H9 (cell line): ENCODE measurements at regions not wholly inside any gene's neighbourhood (a gene's known extent, or its start where the extent isn't known, plus 50 kb on each side); places are given as distances from the start of the nearest gene placed in this dataset.

Experiments
- DNase-seq: peaks from one replicate; pipeline ENCODE4 v3.0.0-alpha.2; 2017
- H2AFZ ChIP-seq: one replicate; pipeline ENCODE4 v1.6.1; 2013; ENCODE audit warnings: mild to moderate bottlenecking, low read length, control low read depth, moderate library complexity
- H2AK5ac ChIP-seq: 2 replicates; pipeline ENCODE4 v1.6.1; 2013; ENCODE audit warnings: low read length, control low read depth, mixed read lengths; ENCODE audit not compliant: insufficient read length
- H2BK120ac ChIP-seq: one replicate; pipeline ENCODE4 v1.6.1; 2013; ENCODE audit warnings: low read depth, mild to moderate bottlenecking, low read length, control low read depth, inconsistent platforms; ENCODE audit not compliant: poor library complexity, severe bottlenecking
- H2BK12ac ChIP-seq: 2 replicates; pipeline ENCODE4 v1.6.1; 2013; ENCODE audit warnings: low read length, control low read depth, mixed read lengths, low read depth; ENCODE audit not compliant: insufficient read length
- H2BK15ac ChIP-seq: 2 replicates; pipeline ENCODE4 v1.6.1; 2013; ENCODE audit warnings: low read depth, low read length, control low read depth
- H2BK20ac ChIP-seq: one replicate; pipeline ENCODE4 v1.6.1; 2013; ENCODE audit warnings: low read depth, mild to moderate bottlenecking, low read length, control low read depth, inconsistent platforms; ENCODE audit not compliant: poor library complexity, severe bottlenecking
- H2BK5ac ChIP-seq: 2 replicates; pipeline ENCODE4 v1.6.1; 2013; ENCODE audit warnings: low read length, control low read depth, mixed read lengths; ENCODE audit not compliant: insufficient read length
- H3K14ac ChIP-seq: 2 replicates; pipeline ENCODE4 v1.6.1; 2013; ENCODE audit warnings: low read length, control low read depth; ENCODE audit not compliant: insufficient read depth
- H3K18ac ChIP-seq: 2 replicates; pipeline ENCODE4 v1.6.1; 2013; ENCODE audit warnings: low read depth, mild to moderate bottlenecking, mixed read lengths, low read length, control low read depth; ENCODE audit not compliant: insufficient read length
- H3K23ac ChIP-seq: 2 replicates; pipeline ENCODE4 v1.6.1; 2013; ENCODE audit warnings: low read length, control low read depth, mixed read lengths, low read depth; ENCODE audit not compliant: insufficient read length
- H3K23me2 ChIP-seq: 2 replicates; pipeline ENCODE4 v1.6.1; 2013; ENCODE audit warnings: low read depth, mild to moderate bottlenecking, mixed read lengths, low read length, control low read depth; ENCODE audit not compliant: insufficient read length, poor library complexity, severe bottlenecking
- H3K27ac ChIP-seq: 2 replicates; pipeline ENCODE4 v1.5.1; 2013; ENCODE audit warnings: low read length, control low read depth, mixed read lengths, low read depth; ENCODE audit not compliant: insufficient read length
- H3K27me3 ChIP-seq: 2 replicates; pipeline ENCODE4 v1.6.1; 2013; ENCODE audit warnings: low read length, control low read depth, inconsistent platforms; ENCODE audit not compliant: insufficient read depth
- H3K4ac ChIP-seq: 2 replicates; pipeline ENCODE4 v1.6.1; 2013; ENCODE audit warnings: low read depth, mild to moderate bottlenecking, control low read depth, inconsistent platforms, low read length, moderate library complexity
- H3K4me1 ChIP-seq: 2 replicates; pipeline ENCODE4 v1.6.1; 2013; ENCODE audit warnings: low read length, control low read depth, inconsistent platforms; ENCODE audit not compliant: insufficient read depth
- H3K4me2 ChIP-seq: 2 replicates; pipeline ENCODE4 v1.6.1; 2013; ENCODE audit warnings: low read length, control low read depth, mixed read lengths; ENCODE audit not compliant: insufficient read length, insufficient read depth
- H3K56ac ChIP-seq: 2 replicates; pipeline ENCODE4 v1.6.1; 2013; ENCODE audit warnings: low read depth, mild to moderate bottlenecking, mixed read lengths, low read length, control low read depth; ENCODE audit not compliant: insufficient read length
- H3K79me1 ChIP-seq: 2 replicates; pipeline ENCODE4 v1.6.1; 2013; ENCODE audit warnings: low read depth, mild to moderate bottlenecking, moderate library complexity, low read length, control low read depth, inconsistent platforms; ENCODE audit not compliant: insufficient read depth, poor library complexity, severe bottlenecking
- H3K79me2 ChIP-seq: 2 replicates; pipeline ENCODE4 v1.6.1; 2013; ENCODE audit warnings: low read length, control low read depth, inconsistent platforms; ENCODE audit not compliant: insufficient read depth
- H3K9ac ChIP-seq: 2 replicates; pipeline ENCODE4 v1.6.1; 2013; ENCODE audit warnings: low read length, control low read depth, mixed read lengths; ENCODE audit not compliant: insufficient read length; ENCODE audit errors: extremely low read depth
- H3K9me3 ChIP-seq: one replicate; pipeline ENCODE4 v1.6.1; 2013; ENCODE audit warnings: low read depth, low read length, inconsistent platforms; ENCODE audit not compliant: control insufficient read depth
- H3T11ph ChIP-seq: one replicate; pipeline ENCODE4 v1.6.1; 2013; ENCODE audit warnings: mild to moderate bottlenecking, low read length, control low read depth, inconsistent platforms
- H4K20me1 ChIP-seq: one replicate; pipeline ENCODE4 v1.6.1; 2013; ENCODE audit not compliant: control insufficient read depth, insufficient read length, insufficient read depth
- H4K5ac ChIP-seq: 2 replicates; pipeline ENCODE4 v1.6.1; 2013; ENCODE audit warnings: low read depth, mild to moderate bottlenecking, mixed read lengths, low read length, control low read depth; ENCODE audit not compliant: insufficient read length
- H4K8ac ChIP-seq: replicated peaks from 2 replicates; pipeline ENCODE4 v1.6.1; 2013; ENCODE audit warnings: low read length, control low read depth, mixed read lengths, low read depth; ENCODE audit not compliant: insufficient read length
- H4K91ac ChIP-seq: 2 replicates; pipeline ENCODE4 v1.6.1; 2013; ENCODE audit warnings: low read depth, mild to moderate bottlenecking, moderate library complexity, mixed read lengths, low read length, control low read depth; ENCODE audit not compliant: insufficient read length
- H3K27ac Mint-ChIP-seq, 3 experiments: 2 replicates in 2 of 3; 3 replicates in 1 of 3; pipeline ENCODE4 v1.8.0; 2020 to 2021; ENCODE audit warnings: mixed read lengths in 3 of 3, mild to moderate bottlenecking in 1 of 3, moderate library complexity in 1 of 3
- H3K27me3 Mint-ChIP-seq: 2 replicates; pipeline ENCODE4 v1.8.0; 2021; ENCODE audit warnings: low read depth, mild to moderate bottlenecking, moderate library complexity, mixed read lengths
- H3K36me3 Mint-ChIP-seq, 3 experiments: 2 replicates in 2 of 3; 3 replicates in 1 of 3; pipeline ENCODE4 v1.8.0; 2020 to 2021; ENCODE audit warnings: low read depth in 3 of 3, mixed read lengths in 3 of 3; ENCODE audit not compliant: insufficient read depth in 1 of 3
- H3K4me1 Mint-ChIP-seq, 2 experiments: 2 replicates each; pipeline ENCODE4 v1.8.0; 2020; ENCODE audit warnings: mixed read lengths in 2 of 2
- H3K4me3 Mint-ChIP-seq, 2 experiments: 2 replicates in 1 of 2; 3 replicates in 1 of 2; pipeline ENCODE4 v1.8.0; 2020 to 2021; ENCODE audit warnings: mild to moderate bottlenecking in 2 of 2, mixed read lengths in 2 of 2, moderate library complexity in 1 of 2
- H3K9me3 Mint-ChIP-seq, 2 experiments: 2 replicates in 1 of 2; 3 replicates in 1 of 2; pipeline ENCODE4 v1.8.0; 2020; ENCODE audit warnings: mild to moderate bottlenecking in 2 of 2, mixed read lengths in 2 of 2, moderate library complexity in 1 of 2
- WGBS: extraction: QIAGEN DNeasy Blood & Tissue Kit; methylation state at CpG from one replicate; pipeline ENCODE4 v1.1.7; 2013; ENCODE audit warnings: missing lambda C conversion rate, low lambda C conversion rate, mixed read lengths; ENCODE audit not compliant: insufficient read length; ENCODE audit errors: extremely low coverage; 5-methylcytosine and 5-hydroxymethylcytosine counted together
- TF ChIP-seq, protein P1 (sequence below): fragments of 200-600 bp; sonication (generic); conservative IDR thresholded peaks from 3 replicates; pipeline ENCODE4 v1.8.0; 2021; ENCODE audit warnings: antibody characterized with exemption, mild to moderate bottlenecking

DNA sequence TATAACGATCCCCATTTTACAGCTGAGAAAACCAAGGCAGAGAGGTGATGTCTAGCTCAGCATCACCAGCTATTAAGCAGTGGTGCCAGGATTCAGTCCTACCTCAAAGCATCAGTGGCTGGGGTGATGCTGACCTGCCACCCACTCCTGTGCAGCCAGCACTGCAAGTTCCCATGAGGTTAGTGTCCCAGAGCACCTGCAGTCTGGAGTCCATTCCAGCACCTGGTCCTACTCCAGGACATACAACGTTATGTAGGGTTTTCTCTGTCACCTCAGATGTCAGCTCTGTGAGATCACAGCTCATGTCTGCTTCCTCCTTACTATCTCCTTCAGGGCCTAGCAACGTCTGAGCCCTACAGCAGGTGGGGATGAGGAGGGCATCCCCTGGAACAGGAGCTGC is 328.0 kb upstream of the HS6ST1 start:
- no peak overlapping the region; the same call in 1 of the 2 replicates for H3K14ac ChIP-seq
- no peak overlapping the region for H3K27ac Mint-ChIP-seq
- H2BK15ac ChIP-seq: no peak overlapping the region
- H3K79me2 ChIP-seq: no peaks in the 10 kb centered on the region
- H2BK120ac ChIP-seq: no peak overlapping the region
- H3T11ph ChIP-seq: no peak overlapping the region
- H3K4ac ChIP-seq: no peak overlapping the region
- H3K56ac ChIP-seq: no peak overlapping the region
- no peak overlapping the region for H4K91ac ChIP-seq
- peaks cover 50 to 56% of the 10 kb centered on the region in 2 experiments for H3K4me1 Mint-ChIP-seq
- H3K79me1 ChIP-seq: no peaks in the 10 kb centered on the region
- H3K9me3 ChIP-seq: no peaks in the 10 kb centered on the region
- no peak overlapping the region for H2AFZ ChIP-seq
- H3K4me1 ChIP-seq: peaks cover 14% of the 10 kb centered on the region
- H2BK5ac ChIP-seq: no peak overlapping the region
- H3K9me3 Mint-ChIP-seq: peaks cover 0 to 3% of the 10 kb centered on the region in 2 experiments; a peak in 1 of 5 replicates
- TF ChIP-seq, protein P1, sequence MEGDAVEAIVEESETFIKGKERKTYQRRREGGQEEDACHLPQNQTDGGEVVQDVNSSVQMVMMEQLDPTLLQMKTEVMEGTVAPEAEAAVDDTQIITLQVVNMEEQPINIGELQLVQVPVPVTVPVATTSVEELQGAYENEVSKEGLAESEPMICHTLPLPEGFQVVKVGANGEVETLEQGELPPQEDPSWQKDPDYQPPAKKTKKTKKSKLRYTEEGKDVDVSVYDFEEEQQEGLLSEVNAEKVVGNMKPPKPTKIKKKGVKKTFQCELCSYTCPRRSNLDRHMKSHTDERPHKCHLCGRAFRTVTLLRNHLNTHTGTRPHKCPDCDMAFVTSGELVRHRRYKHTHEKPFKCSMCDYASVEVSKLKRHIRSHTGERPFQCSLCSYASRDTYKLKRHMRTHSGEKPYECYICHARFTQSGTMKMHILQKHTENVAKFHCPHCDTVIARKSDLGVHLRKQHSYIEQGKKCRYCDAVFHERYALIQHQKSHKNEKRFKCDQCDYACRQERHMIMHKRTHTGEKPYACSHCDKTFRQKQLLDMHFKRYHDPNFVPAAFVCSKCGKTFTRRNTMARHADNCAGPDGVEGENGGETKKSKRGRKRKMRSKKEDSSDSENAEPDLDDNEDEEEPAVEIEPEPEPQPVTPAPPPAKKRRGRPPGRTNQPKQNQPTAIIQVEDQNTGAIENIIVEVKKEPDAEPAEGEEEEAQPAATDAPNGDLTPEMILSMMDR: no peak
- peaks cover 0 to 8% (median 2%) of the 10 kb centered on the region in 3 experiments; a peak in 3 of 7 replicates for H3K36me3 Mint-ChIP-seq
- H3K18ac ChIP-seq: no peak overlapping the region
- no CpG with 5 or more reads among the region's 3 CpGs for WGBS
- H3K9ac ChIP-seq: no peak overlapping the region
- H4K20me1 ChIP-seq: no peaks in the 10 kb centered on the region
- H4K8ac ChIP-seq: no peak overlapping the region
- H4K5ac ChIP-seq: no peak overlapping the region
- no peaks in the 10 kb centered on the region for H3K27me3 ChIP-seq
- no peak overlapping the region for H3K27ac ChIP-seq
- no peak overlapping the region for H3K4me3 Mint-ChIP-seq
- no peak overlapping the region for H2BK20ac ChIP-seq
- peaks cover 5% of the 10 kb centered on the region for H3K27me3 Mint-ChIP-seq
- H3K4me2 ChIP-seq: no peak overlapping the region
- no peak for DNase-seq
- H3K23me2 ChIP-seq: no peaks in the 10 kb centered on the region
- no peak overlapping the region for H3K23ac ChIP-seq
- no peak overlapping the region for H2BK12ac ChIP-seq
- no peak overlapping the region for H2AK5ac ChIP-seq
